ENCODE measurements at regions not wholly inside any gene's neighbourhood (a gene's known extent, or its start where the extent isn't known, plus 50 kb on each side); places are given as distances from the start of the nearest gene placed in this dataset.

DNA sequence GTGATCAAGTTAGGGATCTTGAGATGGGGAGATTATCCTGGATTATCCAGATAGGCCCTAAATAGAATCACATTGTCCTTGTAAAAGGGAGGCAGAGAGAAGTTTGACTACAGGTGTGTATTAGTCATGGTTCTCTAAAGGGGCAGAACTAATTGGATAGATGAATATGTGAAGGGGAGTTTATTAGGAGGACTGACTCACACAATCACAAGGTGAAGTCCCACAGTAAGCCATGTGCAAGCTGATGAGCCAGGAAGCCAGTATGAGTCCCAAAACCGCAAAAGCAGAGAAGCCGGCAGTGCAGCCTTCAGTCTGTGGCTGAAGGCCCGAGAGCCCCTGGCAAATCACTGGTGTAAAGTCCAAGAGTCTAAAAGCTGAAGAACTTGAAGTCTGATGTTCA lies 275.8 kb downstream of the KCNS3 start:
- no peak overlapping the region for H3K4me3 ChIP-seq (ENCODE audit: low read depth, low read length)
- H3K4me1 ChIP-seq (ENCODE audit: control insufficient read depth, insufficient read depth, low read length): peaks cover 12% of the 10 kb centered on the region
- no peak overlapping the region for H3K27ac ChIP-seq (ENCODE audit: extremely low read depth, low read depth, low read length)
- no peaks in the 10 kb centered on the region for H3K36me3 ChIP-seq (ENCODE audit: control insufficient read depth in 2 of 2, insufficient read depth in 1 of 2, low read length in 2 of 2)
- no peaks in the 10 kb centered on the region for H3K9me3 ChIP-seq (ENCODE audit: control insufficient read depth, insufficient read depth, low read depth, low read length)
- CTCF ChIA-PET: interaction anchor here (0.7 kb wide), 1 partner anchor 309 kb away, joined by 3 read pairs; no protein-coding TSS in a partner anchor
- POLR2A ChIA-PET: no interaction called here
- TF ChIP-seq ZNF133 (tag by site-specific recombination; IDR thresholded peaks at IDR 0.05): no peak
- TF ChIP-seq ZNF248 (tag by site-specific recombination; IDR thresholded peaks at IDR 0.05): no peak
- TF ChIP-seq ZNF280C (tag by site-specific recombination; IDR thresholded peaks at IDR 0.05): no peak
- no peak for TF ChIP-seq AEBP2 (tag by site-specific recombination; IDR thresholded peaks at IDR 0.05; ENCODE audit: borderline replicate concordance)
- TF ChIP-seq ZNF677 (tag by site-specific recombination; IDR thresholded peaks at IDR 0.05): no peak
- no peak for TF ChIP-seq ZNF510 (tag by site-specific recombination; IDR thresholded peaks at IDR 0.05; ENCODE audit: insufficient replicate concordance)
- TF ChIP-seq ZNF558 (tag by site-specific recombination; IDR thresholded peaks at IDR 0.05): no peak
- no peak for TF ChIP-seq ZNF747 (tag by site-specific recombination; IDR thresholded peaks at IDR 0.05)
- peak; percentile 61; the same call in 1 of the 2 replicates for TF ChIP-seq SCRT1 (tag by site-specific recombination; IDR thresholded peaks at IDR 0.05; ENCODE audit: borderline replicate concordance)
- TF ChIP-seq, protein P1, sequence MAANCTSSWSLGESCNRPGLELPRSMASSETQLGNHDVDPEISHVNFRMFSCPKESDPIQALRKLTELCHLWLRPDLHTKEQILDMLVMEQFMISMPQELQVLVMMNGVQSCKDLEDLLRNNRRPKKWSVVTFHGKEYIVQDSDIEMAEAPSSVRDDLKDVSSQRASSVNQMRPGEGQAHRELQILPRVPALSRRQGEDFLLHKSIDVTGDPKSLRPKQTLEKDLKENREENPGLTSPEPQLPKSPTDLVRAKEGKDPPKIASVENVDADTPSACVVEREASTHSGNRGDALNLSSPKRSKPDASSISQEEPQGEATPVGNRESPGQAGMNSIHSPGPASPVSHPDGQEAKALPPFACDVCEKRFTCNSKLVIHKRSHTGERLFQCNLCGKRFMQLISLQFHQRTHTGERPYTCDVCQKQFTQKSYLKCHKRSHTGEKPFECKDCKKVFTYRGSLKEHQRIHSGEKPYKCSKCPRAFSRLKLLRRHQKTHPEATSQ (tag by site-specific recombination; IDR thresholded peaks at IDR 0.05): no peak
- no peak for TF ChIP-seq ZNF404 (tag by site-specific recombination; IDR thresholded peaks at IDR 0.05)
- TF ChIP-seq ZSCAN30 (tag by site-specific recombination; IDR thresholded peaks at IDR 0.05): no peak
- no peak for TF ChIP-seq ZNF501 (tag by site-specific recombination; IDR thresholded peaks at IDR 0.05)
- no peak for TF ChIP-seq BCL6B (tag by site-specific recombination; IDR thresholded peaks at IDR 0.05)
- no peak for TF ChIP-seq ZNF426 (tag by site-specific recombination; IDR thresholded peaks at IDR 0.05)
- 0 out of 2 replicates have a peak, but pooled peaks have one; percentile 14 for TF ChIP-seq ZNF629 (tag by site-specific recombination; IDR thresholded peaks at IDR 0.05)
- no peak for TF ChIP-seq ZXDB (tag by site-specific recombination; IDR thresholded peaks at IDR 0.05)
- TF ChIP-seq PATZ1 (tag by site-specific recombination; IDR thresholded peaks at IDR 0.05): no peak
- no peak for TF ChIP-seq KLF1 (tag by site-specific recombination; IDR thresholded peaks at IDR 0.05)
- no peak for TF ChIP-seq ZNF266 (tag by site-specific recombination; IDR thresholded peaks at IDR 0.05; ENCODE audit: low read depth)
- no peak for TF ChIP-seq ZNF280D (tag by site-specific recombination; IDR thresholded peaks at IDR 0.05)
- no peak for TF ChIP-seq ZIC2 (tag by site-specific recombination; IDR thresholded peaks at IDR 0.05)
- no peak for TF ChIP-seq GLI2 (tag by site-specific recombination; IDR thresholded peaks at IDR 0.05; ENCODE audit: borderline replicate concordance, low read depth)
- TF ChIP-seq MZF1 (tag by site-specific recombination; IDR thresholded peaks at IDR 0.05; ENCODE audit: borderline replicate concordance): no peak
- no peak for TF ChIP-seq ZNF350 (tag by site-specific recombination; IDR thresholded peaks at IDR 0.05)
- no peak for TF ChIP-seq HOXD13 (CRISPR knock-in tag; IDR thresholded peaks at IDR 0.05; ENCODE audit: borderline replicate concordance)

Measured in HEK293 (cell line).